Neuronal stem cell (in vitro differentiated cells): ENCODE measurements at regions not wholly inside any gene's neighbourhood (a gene's known extent, or its start where the extent isn't known, plus 50 kb on each side); places are given as distances from the start of the nearest gene placed in this dataset.

Experiments
- DNase-seq: peaks from one replicate; pipeline ENCODE4 v3.0.0-alpha.2; 2013; ENCODE audit warnings: low spot score
- H2AFZ ChIP-seq: one replicate; pipeline ENCODE4 v1.6.1; 2013; ENCODE audit warnings: mild to moderate bottlenecking, low read length, inconsistent platforms
- H2AK5ac ChIP-seq: 2 replicates; pipeline ENCODE4 v1.6.1; 2013; ENCODE audit warnings: low read depth, mild to moderate bottlenecking, inconsistent platforms, low read length, moderate library complexity, mixed read lengths
- H2BK120ac ChIP-seq: 2 replicates; pipeline ENCODE4 v1.6.1; 2013; ENCODE audit warnings: low read depth, mild to moderate bottlenecking, inconsistent platforms, low read length, moderate library complexity, mixed read lengths
- H2BK12ac ChIP-seq: one replicate; pipeline ENCODE4 v1.6.1; 2013; ENCODE audit warnings: low read length, inconsistent platforms
- H2BK15ac ChIP-seq: 2 replicates; pipeline ENCODE4 v1.6.1; 2013; ENCODE audit warnings: mild to moderate bottlenecking, low read length, inconsistent platforms, mixed read lengths
- H2BK5ac ChIP-seq: one replicate; pipeline ENCODE4 v1.6.1; 2013; ENCODE audit warnings: inconsistent platforms, mild to moderate bottlenecking, low read length, moderate library complexity
- H3K14ac ChIP-seq: one replicate; pipeline ENCODE4 v1.6.1; 2013; ENCODE audit warnings: low read length, inconsistent platforms
- H3K18ac ChIP-seq: 2 replicates; pipeline ENCODE4 v1.6.1; 2013; ENCODE audit warnings: low read length, inconsistent platforms
- H3K23ac ChIP-seq: 2 replicates; pipeline ENCODE4 v1.6.1; 2013; ENCODE audit warnings: low read depth, mild to moderate bottlenecking, mixed read lengths, low read length, inconsistent platforms; ENCODE audit not compliant: poor library complexity
- H3K27ac ChIP-seq: replicated peaks from 3 replicates; pipeline ENCODE4 v1.5.1; 2013; ENCODE audit warnings: low read length, inconsistent platforms
- H3K27me3 ChIP-seq, 3 experiments: 2 replicates each; pipeline ENCODE4 v1.6.1; 2013; ENCODE audit warnings: low read length in 3 of 3, mild to moderate bottlenecking in 2 of 3, inconsistent platforms in 1 of 3, low read depth in 1 of 3, mixed read lengths in 1 of 3, moderate library complexity in 1 of 3; ENCODE audit not compliant: control insufficient read depth in 3 of 3, insufficient read depth in 3 of 3
- H3K36me3 ChIP-seq, 2 donors: replicated peaks in 1 of 2; 2 replicates each; pipeline ENCODE4 v1.6.1; 2013; ENCODE audit warnings: low read length in 2 of 2; ENCODE audit not compliant: control insufficient read depth in 2 of 2, insufficient read depth in 2 of 2
- H3K4ac ChIP-seq: 2 replicates; pipeline ENCODE4 v1.6.1; 2013; ENCODE audit warnings: inconsistent platforms, mild to moderate bottlenecking, low read length, moderate library complexity
- H3K4me1 ChIP-seq, 2 donors: 1 replicate in 1 of 2; 2 replicates in 1 of 2; pipeline ENCODE4 v1.6.1; 2013; ENCODE audit warnings: low read length in 2 of 2, low read depth in 1 of 2; ENCODE audit not compliant: control insufficient read depth in 2 of 2, insufficient read depth in 1 of 2
- H3K4me2 ChIP-seq: one replicate; pipeline ENCODE4 v1.6.1; 2013; ENCODE audit warnings: mild to moderate bottlenecking, low read length, inconsistent platforms; ENCODE audit not compliant: insufficient read depth, poor library complexity, severe bottlenecking
- H3K4me3 ChIP-seq, 2 donors: 2 replicates each; pipeline ENCODE4 v1.5.1; 2013; ENCODE audit warnings: low read length in 2 of 2, mild to moderate bottlenecking in 2 of 2, inconsistent platforms in 1 of 2, moderate library complexity in 1 of 2
- H3K79me1 ChIP-seq: one replicate; pipeline ENCODE4 v1.6.1; 2013; ENCODE audit warnings: low read depth, mild to moderate bottlenecking, inconsistent platforms, low read length, moderate library complexity
- H3K9ac ChIP-seq: one replicate; pipeline ENCODE4 v1.6.1; 2013; ENCODE audit warnings: mild to moderate bottlenecking, low read depth, low read length, inconsistent platforms; ENCODE audit not compliant: poor library complexity
- H3K9me3 ChIP-seq, 2 donors: replicated peaks in 1 of 2; 2 replicates each; pipeline versions ENCODE3 to v1.6.1; 2013; ENCODE audit warnings: low read length in 2 of 2, mild to moderate bottlenecking in 2 of 2, inconsistent platforms in 1 of 2, low read depth in 1 of 2, mixed read lengths in 1 of 2, moderate library complexity in 1 of 2; ENCODE audit not compliant: control insufficient read depth in 2 of 2, insufficient read depth in 1 of 2
- H4K8ac ChIP-seq: one replicate; pipeline ENCODE4 v1.6.1; 2013; ENCODE audit warnings: low read depth, mild to moderate bottlenecking, inconsistent platforms, low read length, moderate library complexity
- H4K91ac ChIP-seq: one replicate; pipeline ENCODE4 v1.6.1; 2013; ENCODE audit warnings: low read length, low read depth, mild to moderate bottlenecking, inconsistent platforms; ENCODE audit not compliant: poor library complexity
- WGBS, 2 donors: extraction: QIAGEN DNeasy Blood & Tissue Kit; methylation state at CpG; one replicate each; pipeline ENCODE4 v1.1.7; 2013; ENCODE audit warnings: missing lambda C conversion rate in 2 of 2, mixed read lengths in 1 of 2; ENCODE audit not compliant: insufficient read length in 2 of 2, insufficient replicate concordance in 1 of 2; ENCODE audit errors: extremely low coverage in 2 of 2; 5-methylcytosine and 5-hydroxymethylcytosine counted together

DNA sequence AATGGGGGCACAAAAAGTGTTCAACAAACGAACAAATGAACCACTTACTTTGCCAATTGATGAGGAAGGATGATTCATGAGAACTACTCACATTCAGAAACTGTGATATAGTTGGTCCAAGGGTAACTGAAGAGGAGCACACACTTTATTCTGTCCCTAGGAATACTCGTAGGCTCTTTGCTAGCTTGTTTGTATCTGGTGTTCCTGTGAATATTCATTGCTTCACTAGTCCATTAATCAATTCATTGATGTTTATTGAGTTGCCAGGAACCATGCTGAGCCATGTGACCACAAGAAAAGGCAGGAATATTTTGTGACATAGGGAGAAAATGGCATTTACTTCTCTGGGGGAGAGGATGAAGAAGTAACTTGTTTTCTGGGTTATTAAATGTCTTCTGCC lies 338.3 kb downstream of the IL20RB start:
- no peak overlapping the region for H3K14ac ChIP-seq
- H3K9ac ChIP-seq: no peak overlapping the region
- no peaks in the 10 kb centered on the region for H3K79me1 ChIP-seq
- no peak overlapping the region for H3K18ac ChIP-seq
- H2BK5ac ChIP-seq: no peak overlapping the region
- no peak overlapping the region for H3K27ac ChIP-seq
- no peak overlapping the region for H3K23ac ChIP-seq
- H4K8ac ChIP-seq: no peak overlapping the region
- H2BK120ac ChIP-seq: no peak overlapping the region
- no peak overlapping the region for H2BK12ac ChIP-seq
- H3K4me2 ChIP-seq: no peak overlapping the region
- H3K4ac ChIP-seq: no peak overlapping the region
- no peak for DNase-seq
- H3K27me3 ChIP-seq: no peaks in the 10 kb centered on the region
- no CpG with 5 or more reads among the region's 2 CpGs for WGBS, 2 donors
- H3K36me3 ChIP-seq: no peaks in the 10 kb centered on the region
- no peak overlapping the region for H2AK5ac ChIP-seq
- H3K9me3 ChIP-seq: no peaks in the 10 kb centered on the region
- H3K4me1 ChIP-seq: peaks cover 0 to 6% of the 10 kb centered on the region in 2 donors
- no peak overlapping the region for H3K4me3 ChIP-seq
- H2AFZ ChIP-seq: no peak overlapping the region
- H2BK15ac ChIP-seq: no peak overlapping the region
- no peak overlapping the region for H4K91ac ChIP-seq

DNA sequence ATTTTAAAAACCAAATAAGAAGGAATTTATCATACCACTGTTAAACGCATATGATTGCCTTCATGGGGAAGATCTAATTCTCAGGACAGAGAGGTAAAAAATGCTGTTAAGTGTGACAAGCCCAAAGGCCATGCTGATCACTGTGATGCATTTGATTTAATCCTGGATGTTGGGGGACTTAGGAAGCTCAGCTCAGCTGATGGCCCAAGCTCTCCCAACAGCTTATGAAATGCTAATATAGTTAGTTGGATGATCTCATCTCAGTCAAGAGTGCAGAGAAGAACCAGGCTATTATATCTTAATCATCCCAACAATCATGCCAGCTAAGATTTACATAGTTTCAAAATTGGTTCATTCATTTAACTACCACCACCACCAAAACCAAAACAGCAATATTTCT lies 340.0 kb downstream of the IL20RB start:
- no peak overlapping the region for H4K8ac ChIP-seq
- H3K36me3 ChIP-seq: no peaks in the 10 kb centered on the region
- no peak overlapping the region for H2BK5ac ChIP-seq
- H3K9ac ChIP-seq: no peak overlapping the region
- no peak for DNase-seq
- no peak overlapping the region for H4K91ac ChIP-seq
- no peak overlapping the region for H2BK15ac ChIP-seq
- H2BK120ac ChIP-seq: no peak overlapping the region
- H3K18ac ChIP-seq: no peak overlapping the region
- H3K4ac ChIP-seq: no peak overlapping the region
- no peak overlapping the region for H2AFZ ChIP-seq
- no peak overlapping the region for H3K27ac ChIP-seq
- no peak overlapping the region for H3K4me2 ChIP-seq
- no peak overlapping the region for H2AK5ac ChIP-seq
- no peak overlapping the region for H2BK12ac ChIP-seq
- peaks cover 0 to 6% of the 10 kb centered on the region in 2 donors for H3K4me1 ChIP-seq
- H3K79me1 ChIP-seq: no peaks in the 10 kb centered on the region
- H3K27me3 ChIP-seq: no peaks in the 10 kb centered on the region
- no peak overlapping the region for H3K4me3 ChIP-seq
- no CpG with 5 or more reads among the region's 1 CpG for WGBS, 2 donors
- no peaks in the 10 kb centered on the region for H3K9me3 ChIP-seq
- no peak overlapping the region for H3K23ac ChIP-seq
- no peak overlapping the region for H3K14ac ChIP-seq

DNA sequence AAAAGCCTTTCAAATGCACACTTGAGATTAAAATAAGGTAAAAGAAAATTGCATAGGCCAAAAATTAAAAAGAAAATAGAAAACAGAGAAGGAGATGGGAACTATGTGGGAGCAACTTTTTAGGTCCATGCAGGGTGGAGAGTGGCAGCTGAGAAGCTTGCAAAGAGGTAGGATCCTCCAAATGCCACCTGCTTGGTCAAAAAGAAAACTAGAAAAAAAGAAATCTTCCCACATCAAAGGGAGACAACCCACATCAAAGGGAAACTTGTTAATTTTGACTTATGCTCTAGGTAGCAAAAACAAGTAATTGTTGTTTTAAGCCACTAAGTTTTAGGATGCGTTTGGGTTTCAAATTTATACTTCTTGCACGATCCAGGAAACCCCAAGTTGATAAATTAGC lies 342.9 kb downstream of the IL20RB start:
- no peak overlapping the region for H2AK5ac ChIP-seq
- H3K14ac ChIP-seq: no peak overlapping the region
- H3K23ac ChIP-seq: no peak overlapping the region
- no peaks in the 10 kb centered on the region for H3K27me3 ChIP-seq
- no peak overlapping the region for H3K27ac ChIP-seq
- H3K4me2 ChIP-seq: no peak overlapping the region
- no peak overlapping the region for H2BK15ac ChIP-seq
- H4K91ac ChIP-seq: no peak overlapping the region
- no peaks in the 10 kb centered on the region for H3K4me1 ChIP-seq
- no peak overlapping the region for H2BK12ac ChIP-seq
- H3K9ac ChIP-seq: no peak overlapping the region
- no peak overlapping the region for H2AFZ ChIP-seq
- no peak overlapping the region for H2BK120ac ChIP-seq
- no peak overlapping the region for H3K18ac ChIP-seq
- no peaks in the 10 kb centered on the region for H3K36me3 ChIP-seq
- no peak overlapping the region for H2BK5ac ChIP-seq
- H3K4me3 ChIP-seq: no peak overlapping the region
- no peaks in the 10 kb centered on the region for H3K79me1 ChIP-seq
- no peak for DNase-seq
- no peaks in the 10 kb centered on the region for H3K9me3 ChIP-seq
- H4K8ac ChIP-seq: no peak overlapping the region
- WGBS, 2 donors: no CpG with 5 or more reads among the region's 2 CpGs
- no peak overlapping the region for H3K4ac ChIP-seq

DNA sequence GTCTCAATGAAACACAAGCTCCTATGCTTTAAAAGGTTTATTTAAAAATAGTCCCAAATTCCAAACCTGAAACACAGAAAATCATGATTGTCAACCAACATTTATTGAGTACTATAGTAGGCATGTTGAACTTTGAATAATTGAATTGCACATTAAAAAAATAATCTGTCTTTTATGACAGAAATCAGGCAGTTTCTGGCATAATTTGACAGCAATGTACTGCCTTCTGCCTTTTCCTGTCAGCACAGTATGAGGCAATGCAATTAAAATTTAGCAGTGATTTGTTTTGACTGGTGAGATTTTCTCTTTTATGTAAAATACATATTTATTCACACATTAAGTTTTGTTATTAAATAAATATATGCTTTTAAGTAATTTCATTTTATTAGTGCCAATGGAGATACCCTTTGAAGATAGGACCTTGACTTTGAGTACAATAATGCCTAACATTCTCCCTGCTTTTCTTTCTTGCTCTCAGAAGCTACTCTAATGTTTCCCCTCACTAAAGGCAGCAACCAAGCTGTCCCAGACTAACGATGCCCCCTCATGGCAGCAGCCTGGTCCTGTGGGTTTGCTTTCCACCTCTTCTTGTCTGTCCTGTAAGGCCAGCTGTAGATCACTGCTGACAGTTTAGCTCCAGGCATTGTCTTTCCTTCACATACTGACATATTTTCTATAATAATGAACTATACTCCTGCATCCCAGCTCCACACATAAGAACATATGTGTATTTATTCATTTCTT lies 346.7 kb downstream of the IL20RB start:
- Histone ChIP-seq H3K4me1 (no peaks in the 10 kb centered on the region), H3K18ac (no peak overlapping the region), H3K27ac (no peak overlapping the region), H3K14ac (no peak overlapping the region), H2BK15ac (no peak overlapping the region), H2BK120ac (no peak overlapping the region), H2BK12ac (no peak overlapping the region), H3K27me3 (no peaks in the 10 kb centered on the region), H3K23ac (no peak overlapping the region), H4K91ac (no peak overlapping the region), H2BK5ac (no peak overlapping the region), H2AFZ (no peak overlapping the region), H4K8ac (no peak overlapping the region), H3K4ac (no peak overlapping the region), H3K36me3 (no peaks in the 10 kb centered on the region), H3K9ac (no peak overlapping the region), H3K4me2 (no peak overlapping the region), H3K79me1 (no peaks in the 10 kb centered on the region), H3K4me3 (no peak overlapping the region), H3K9me3 (no peaks in the 10 kb centered on the region), H2AK5ac (no peak overlapping the region)
- no peak for DNase-seq
- no CpG with 5 or more reads among the region's 1 CpG for WGBS, 2 donors
